HCT116 (cell line): ENCODE measurements at regions not wholly inside any gene's neighbourhood (a gene's known extent, or its start where the extent isn't known, plus 50 kb on each side); places are given as distances from the start of the nearest gene placed in this dataset.

Experiments
- CEBPB ChIP-seq: IDR thresholded peaks from 2 replicates; pipeline ENCODE4 v1.6.1; 2012; ENCODE audit warnings: low read depth
- CTCF ChIP-seq, 3 experiments: fragments of 200-600 bp in 1 of 3; sonication (generic) in 1 of 3; IDR thresholded peaks in 2 of 3; conservative IDR thresholded peaks in 1 of 3; 2 replicates each; pipeline ENCODE4 v1.5.1; 2012 to 2017; ENCODE audit warnings: low read depth in 2 of 3, low read length in 2 of 3, antibody characterized with exemption in 1 of 3, borderline replicate concordance in 1 of 3, control low read depth in 1 of 3, mild to moderate bottlenecking in 1 of 3, mixed read lengths in 1 of 3, mixed run types in 1 of 3, moderate library complexity in 1 of 3; ENCODE audit not compliant: insufficient read depth in 1 of 3
- EGR1 ChIP-seq: IDR thresholded peaks from 2 replicates; pipeline ENCODE4 v1.6.1; 2012; ENCODE audit warnings: low read depth
- EZH2 ChIP-seq: fragments of 200-600 bp; sonication (generic); IDR thresholded peaks from 2 replicates; pipeline ENCODE4 v1.6.1; 2017; ENCODE audit warnings: antibody characterized with exemption, mixed run types
- JUND ChIP-seq: IDR thresholded peaks from 2 replicates; pipeline ENCODE4 v1.6.1; 2012
- MAX ChIP-seq: IDR thresholded peaks from 2 replicates; pipeline ENCODE4 v1.6.1; 2012
- POLR2A ChIP-seq: IDR thresholded peaks from 2 replicates; pipeline ENCODE4 v1.7.0; 2011; ENCODE audit warnings: borderline replicate concordance; ENCODE audit not compliant: insufficient read depth, insufficient read length; ENCODE audit errors: extremely low read depth
- POLR2AphosphoS5 ChIP-seq: IDR thresholded peaks from 2 replicates; pipeline ENCODE4 v1.6.1; 2011; ENCODE audit warnings: mild to moderate bottlenecking, low read depth, low read length, moderate library complexity
- RAD21 ChIP-seq: IDR thresholded peaks from 2 replicates; pipeline ENCODE4 v1.6.1; 2012; ENCODE audit warnings: low read depth, mild to moderate bottlenecking
- REST ChIP-seq: IDR thresholded peaks from 2 replicates; pipeline ENCODE4 v1.6.1; 2012; ENCODE audit warnings: low read depth
- SIN3A ChIP-seq: IDR thresholded peaks from 2 replicates; pipeline ENCODE4 v1.6.1; 2012; ENCODE audit warnings: low read depth
- YY1 ChIP-seq: IDR thresholded peaks from 2 replicates; pipeline ENCODE4 v1.6.1; 2011; ENCODE audit warnings: low read length, low read depth, moderate library complexity, mild to moderate bottlenecking; ENCODE audit not compliant: insufficient replicate concordance; ENCODE audit errors: extremely low read depth
- ZNF274 ChIP-seq: fragments of 200-500 bp; sonication (Bioruptor generic); IDR thresholded peaks from 2 replicates; pipeline ENCODE4 v1.6.1; 2014; ENCODE audit warnings: mild to moderate bottlenecking, low read depth, low read length, inconsistent platforms

- TF ChIP-seq EZH2 (no peak), ZNF274 (no peak), CTCF (IDR thresholded peaks at IDR 0.05 in 2 of 3, conservative IDR thresholded peaks at IDR 0.05 in 1 of 3; ENCODE audit: borderline replicate concordance in 1 of 3, insufficient read depth in 1 of 3, low read depth in 2 of 3, low read length in 2 of 3) (no peak), CEBPB (no peak), EGR1 (no peak), POLR2A (no peak), MAX (no peak), SIN3A (no peak), RAD21 (no peak), POLR2AphosphoS5 (no peak), JUND (no peak), YY1 (no peak), REST (no peak)
These were observed 276.5 kb downstream of the PLPP3 start for GRCh38 chr1:56302878-56303277.
